SK-N-SH (cell line): ENCODE measurements at regions not wholly inside any gene's neighbourhood (a gene's known extent, or its start where the extent isn't known, plus 50 kb on each side); places are given as distances from the start of the nearest gene placed in this dataset.

Experiments used
- CTCF ChIA-PET: fragments of 300-600, 350-600 bp; formaldehyde crosslinking; extraction: SDS; loops from one replicate; lab custom pipeline; 2021; lab: Yijun Ruan, JAX
- POLR2A ChIA-PET: fragments of 350-600 bp; sonication (Branson Sonifier 250); formaldehyde crosslinking; extraction: SDS; loops from one replicate; lab custom pipeline; 2020; ENCODE audit warnings: antibody characterized with exemption, inconsistent platforms; lab: Yijun Ruan, JAX
- DNase-seq: peaks from one replicate; pipeline ENCODE4 v3.0.0; 2012
- H2AFZ ChIP-seq: fragments of 200-600 bp; sonication (generic); 2 replicates; pipeline ENCODE4 v1.8.1; 2016; ENCODE audit warnings: antibody characterized with exemption, mild to moderate bottlenecking, low read depth
- H3F3A ChIP-seq: fragments of 200-600 bp; sonication (generic); replicated peaks from 2 replicates; pipeline ENCODE3; 2016; ENCODE audit warnings: antibody characterized with exemption, mild to moderate bottlenecking; ENCODE audit not compliant: insufficient read depth
- H3K27ac ChIP-seq, 2 experiments: fragments of 200-500 bp in 1 of 2; fragments of 200-600 bp in 1 of 2; sonication (Bioruptor generic) in 1 of 2; sonication (generic), shearing (Covaris generic) in 1 of 2; 2 replicates each; pipeline versions ENCODE4 v1.5.1 to v1.6.1; 2014 to 2016; ENCODE audit warnings: low read depth in 2 of 2, inconsistent platforms in 1 of 2, low read length in 1 of 2, mild to moderate bottlenecking in 1 of 2, mixed read lengths in 1 of 2
- H3K27me3 ChIP-seq: fragments of 200-600 bp; sonication (generic), shearing (Covaris generic); 2 replicates; pipeline ENCODE4 v1.6.1; 2016; ENCODE audit warnings: mixed run types; ENCODE audit not compliant: insufficient read depth
- H3K36me3 ChIP-seq, 2 experiments: fragments of 200-500 bp in 1 of 2; fragments of 200-600 bp in 1 of 2; sonication (Bioruptor generic) in 1 of 2; sonication (generic) in 1 of 2; replicated peaks in 1 of 2; 2 replicates each; pipeline versions ENCODE3 to v1.5.1; 2014 to 2016; ENCODE audit warnings: low read length in 1 of 2, mild to moderate bottlenecking in 1 of 2; ENCODE audit not compliant: insufficient read depth in 2 of 2, control insufficient read depth in 1 of 2
- H3K4me1 ChIP-seq, 2 experiments: fragments of 200-500 bp in 1 of 2; fragments of 200-600 bp in 1 of 2; sonication (Bioruptor generic) in 1 of 2; sonication (generic), shearing (Covaris generic) in 1 of 2; 2 replicates each; pipeline versions ENCODE4 v1.5.1 to v1.6.1; 2014 to 2016; ENCODE audit warnings: low read depth in 1 of 2, low read length in 1 of 2, mixed run types in 1 of 2; ENCODE audit not compliant: insufficient read depth in 2 of 2, control insufficient read depth in 1 of 2
- H3K4me2 ChIP-seq: fragments of 200-600 bp; sonication (generic), shearing (Covaris generic); 2 replicates; pipeline ENCODE4 v1.6.1; 2017; ENCODE audit warnings: mixed run types
- H3K4me3 ChIP-seq, 2 experiments: fragments of 200-500 bp in 1 of 2; fragments of 200-600 bp in 1 of 2; sonication (Bioruptor generic) in 1 of 2; sonication (generic), shearing (Covaris generic) in 1 of 2; 2 replicates each; pipeline versions ENCODE4 v1.5.1 to v1.8.1; 2014 to 2016; ENCODE audit warnings: low read depth in 2 of 2, inconsistent platforms in 1 of 2, low read length in 1 of 2, mild to moderate bottlenecking in 1 of 2, mixed read lengths in 1 of 2, moderate library complexity in 1 of 2
- H3K79me2 ChIP-seq: fragments of 200-600 bp; sonication (generic); 2 replicates; pipeline ENCODE4 v1.8.1; 2017; ENCODE audit warnings: mild to moderate bottlenecking; ENCODE audit not compliant: insufficient read depth
- H3K9ac ChIP-seq: fragments of 200-600 bp; sonication (generic); 2 replicates; pipeline ENCODE4 v1.6.1; 2017; ENCODE audit warnings: mixed run types
- H3K9me2 ChIP-seq: fragments of 200-600 bp; sonication (generic); 2 replicates; pipeline ENCODE4 v1.6.1; 2017; ENCODE audit warnings: mixed run types
- H3K9me3 ChIP-seq: fragments of 200-600 bp; sonication (generic); 2 replicates; pipeline ENCODE4 v1.6.1; 2017; ENCODE audit warnings: mixed run types, mild to moderate bottlenecking, moderate library complexity
- H4K20me1 ChIP-seq: fragments of 200-600 bp; sonication (generic); 2 replicates; pipeline ENCODE4 v1.6.1; 2017; ENCODE audit warnings: mild to moderate bottlenecking, mixed run types; ENCODE audit not compliant: insufficient read depth
- CHD2 ChIP-seq: fragments of 150-350 bp; IDR thresholded peaks from 2 replicates; pipeline ENCODE4 v1.6.1; 2018; ENCODE audit warnings: low read length; ENCODE audit not compliant: partially characterized antibody
- ELF1 ChIP-seq: IDR thresholded peaks from 2 replicates; pipeline ENCODE4 v1.4.0; 2012
- EP300 ChIP-seq, 2 experiments: IDR thresholded peaks; 2 replicates each; pipeline versions ENCODE4 v1.4.0 to v1.6.1; 2012; ENCODE audit warnings: borderline replicate concordance in 1 of 2, low read depth in 1 of 2, low read length in 1 of 2
- EZH2phosphoT487 ChIP-seq: fragments of 200-600 bp; sonication (generic); IDR thresholded peaks from 2 replicates; pipeline ENCODE4 v1.6.1; 2017; ENCODE audit warnings: low read depth, mixed run types, mild to moderate bottlenecking, antibody characterized with exemption, moderate library complexity, borderline replicate concordance
- FOSL2 ChIP-seq: IDR thresholded peaks from 2 replicates; pipeline ENCODE4 v1.4.0; 2012; ENCODE audit warnings: low read depth, mild to moderate bottlenecking, moderate library complexity, borderline replicate concordance
- FOXM1 ChIP-seq: IDR thresholded peaks from 2 replicates; pipeline ENCODE4 v1.4.0; 2012; ENCODE audit warnings: low read depth, mild to moderate bottlenecking
- GABPA ChIP-seq: IDR thresholded peaks from 2 replicates; pipeline ENCODE4 v1.4.0; 2012; ENCODE audit warnings: low read depth, mild to moderate bottlenecking
- GATA2 ChIP-seq: sonication (generic); formaldehyde crosslinking; IDR thresholded peaks from 2 replicates; pipeline ENCODE4 v1.5.0; 2020; ENCODE audit warnings: mild to moderate bottlenecking, missing genetic modification reagents
- IRF3 ChIP-seq: fragments of 150-350 bp; IDR thresholded peaks from 2 replicates; pipeline ENCODE4 v1.6.1; 2016; ENCODE audit warnings: mild to moderate bottlenecking, low read depth, low read length
- JUND ChIP-seq: IDR thresholded peaks from 2 replicates; pipeline ENCODE4 v1.4.0; 2012
- MXI1 ChIP-seq: IDR thresholded peaks from 2 replicates; pipeline ENCODE4 v1.6.1; 2012; ENCODE audit warnings: mild to moderate bottlenecking, low read depth, low read length, improper control_type of control experiment
- NFIC ChIP-seq: IDR thresholded peaks from 2 replicates; pipeline ENCODE4 v1.4.0; 2012; ENCODE audit warnings: borderline replicate concordance
- POLR2AphosphoS5 ChIP-seq: IDR thresholded peaks from 2 replicates; pipeline ENCODE4 v1.6.1; 2012; ENCODE audit warnings: low read depth, low read length
- RAD21 ChIP-seq: IDR thresholded peaks from 2 replicates; pipeline ENCODE4 v1.6.1; 2012; ENCODE audit warnings: mild to moderate bottlenecking, low read length
- RFX5 ChIP-seq: IDR thresholded peaks from 2 replicates; pipeline ENCODE4 v1.6.1; 2012; ENCODE audit warnings: mild to moderate bottlenecking, improper control_type of control experiment, low read length
- RXRA ChIP-seq: IDR thresholded peaks from 2 replicates; pipeline ENCODE4 v1.4.0; 2012; ENCODE audit warnings: low read depth, mild to moderate bottlenecking, borderline replicate concordance
- SMC3 ChIP-seq: IDR thresholded peaks from 2 replicates; pipeline ENCODE4 v1.6.1; 2012; ENCODE audit warnings: low read depth, low read length, improper control_type of control experiment
- TCF12 ChIP-seq: IDR thresholded peaks from 2 replicates; pipeline ENCODE4 v1.4.0; 2012
- TEAD4 ChIP-seq: IDR thresholded peaks from 2 replicates; pipeline ENCODE4 v1.4.0; 2012; ENCODE audit warnings: mild to moderate bottlenecking, borderline replicate concordance; ENCODE audit not compliant: insufficient read depth
- YY1 ChIP-seq: IDR thresholded peaks from 2 replicates; pipeline ENCODE4 v1.4.0; 2012; ENCODE audit warnings: low read depth, mild to moderate bottlenecking
- ZBTB33 ChIP-seq: IDR thresholded peaks from 2 replicates; pipeline ENCODE4 v1.4.0; 2012; ENCODE audit warnings: low read depth, borderline replicate concordance
- WGBS: methylation state at CpG from one replicate; pipeline ENCODE4 v1.1.6; 2017; ENCODE audit warnings: low lambda C conversion rate; 5-methylcytosine and 5-hydroxymethylcytosine counted together
- TF ChIP-seq, protein P1 (sequence below): fragments of 200-600 bp; sonication (generic); IDR thresholded peaks from 2 replicates; pipeline ENCODE4 v1.6.1; 2017; ENCODE audit warnings: antibody characterized with exemption, mild to moderate bottlenecking, moderate library complexity
- TF ChIP-seq, protein P2 (sequence below): IDR thresholded peaks from 2 replicates; pipeline ENCODE4 v1.4.0; 2012; ENCODE audit warnings: low read depth

- no peak for TF ChIP-seq GATA2
- TF ChIP-seq FOXM1 = no peak
- peak in 1 of 2 experiments; percentile 16; a peak in 1 of 4 replicates for TF ChIP-seq EP300 (IDR thresholded peaks at IDR 0.05; ENCODE audit: borderline replicate concordance in 1 of 2, low read depth in 1 of 2, low read length in 1 of 2)
- TF ChIP-seq ELF1 = no peak
- no peak for TF ChIP-seq TEAD4
- no peak for TF ChIP-seq RXRA
- TF ChIP-seq GABPA = no peak
- TF ChIP-seq POLR2AphosphoS5 = no peak
Measured at GRCh38 chr20:48294196-48294595, 508.9 kb upstream of the SULF2 start (continued).

DNA sequence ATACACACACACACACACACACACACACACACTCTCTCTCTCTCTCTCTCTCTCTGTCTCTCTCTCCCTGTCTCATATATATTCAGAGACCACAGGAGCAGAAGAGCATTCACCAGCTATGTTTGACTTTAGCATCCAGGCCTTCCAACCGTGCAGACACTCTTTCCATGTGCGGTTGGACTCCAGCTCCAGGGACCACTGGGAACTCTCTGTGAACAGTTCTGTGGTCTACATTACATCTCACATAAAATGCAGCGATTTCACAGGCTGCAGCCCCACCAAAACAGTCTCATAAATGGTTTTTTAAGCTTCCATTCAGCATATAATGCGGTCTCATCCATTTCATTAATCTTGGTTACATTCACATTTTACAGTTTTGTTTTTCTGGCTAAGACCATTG, 508.4 kb upstream of the SULF2 start:
- H3K4me3 ChIP-seq = no peak overlapping the region
- no peaks in the 10 kb centered on the region for H4K20me1 ChIP-seq
- H3K4me1 ChIP-seq = peaks cover 26 to 34% of the 10 kb centered on the region in 2 experiments
- no peaks in the 10 kb centered on the region for H3K9me2 ChIP-seq
- no peaks in the 10 kb centered on the region for H3K9me3 ChIP-seq
- no peak overlapping the region for H3K4me2 ChIP-seq
- ChIA-PET CTCF (interaction anchor here (0.9 to 5.8 kb wide), 4 partner anchors 10 to 616 kb away, joined by 3 to 36 read pairs (median 4); no protein-coding TSS in a partner anchor), POLR2A (no interaction called here)
- DNase-seq = no peak
- H3K9ac ChIP-seq = no peak overlapping the region
- peak overlapping the region in 1 of 2 experiments; percentile 84; a peak in 1 of 4 replicates for H3K27ac ChIP-seq
- H2AFZ ChIP-seq = no peak overlapping the region
- no peaks in the 10 kb centered on the region for H3K79me2 ChIP-seq
- WGBS = 96% methylated on average over 4 of the region's 4 CpGs
- no peaks in the 10 kb centered on the region for H3K27me3 ChIP-seq
- H3K36me3 ChIP-seq = no peaks in the 10 kb centered on the region
- TF ChIP-seq TEAD4 (no peak), RXRA (no peak), RFX5 (no peak), CHD2 (no peak), NFIC (no peak), FOXM1 (no peak), SMC3 (no peak), TCF12 (no peak), FOSL2 (no peak), YY1 (no peak), IRF3 (no peak), RAD21 (no peak), POLR2AphosphoS5 (no peak), ZBTB33 (no peak), EZH2phosphoT487 (no peak), MXI1 (no peak), JUND (no peak)
- TF ChIP-seq, protein P1, sequence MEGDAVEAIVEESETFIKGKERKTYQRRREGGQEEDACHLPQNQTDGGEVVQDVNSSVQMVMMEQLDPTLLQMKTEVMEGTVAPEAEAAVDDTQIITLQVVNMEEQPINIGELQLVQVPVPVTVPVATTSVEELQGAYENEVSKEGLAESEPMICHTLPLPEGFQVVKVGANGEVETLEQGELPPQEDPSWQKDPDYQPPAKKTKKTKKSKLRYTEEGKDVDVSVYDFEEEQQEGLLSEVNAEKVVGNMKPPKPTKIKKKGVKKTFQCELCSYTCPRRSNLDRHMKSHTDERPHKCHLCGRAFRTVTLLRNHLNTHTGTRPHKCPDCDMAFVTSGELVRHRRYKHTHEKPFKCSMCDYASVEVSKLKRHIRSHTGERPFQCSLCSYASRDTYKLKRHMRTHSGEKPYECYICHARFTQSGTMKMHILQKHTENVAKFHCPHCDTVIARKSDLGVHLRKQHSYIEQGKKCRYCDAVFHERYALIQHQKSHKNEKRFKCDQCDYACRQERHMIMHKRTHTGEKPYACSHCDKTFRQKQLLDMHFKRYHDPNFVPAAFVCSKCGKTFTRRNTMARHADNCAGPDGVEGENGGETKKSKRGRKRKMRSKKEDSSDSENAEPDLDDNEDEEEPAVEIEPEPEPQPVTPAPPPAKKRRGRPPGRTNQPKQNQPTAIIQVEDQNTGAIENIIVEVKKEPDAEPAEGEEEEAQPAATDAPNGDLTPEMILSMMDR = no peak
- TF ChIP-seq, protein P2, sequence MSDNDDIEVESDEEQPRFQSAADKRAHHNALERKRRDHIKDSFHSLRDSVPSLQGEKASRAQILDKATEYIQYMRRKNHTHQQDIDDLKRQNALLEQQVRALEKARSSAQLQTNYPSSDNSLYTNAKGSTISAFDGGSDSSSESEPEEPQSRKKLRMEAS = no peak
- peaks cover 24% of the 10 kb centered on the region for H3F3A ChIP-seq
